Natural killer cell (primary cell): ENCODE measurements at regions not wholly inside any gene's neighbourhood (a gene's known extent, or its start where the extent isn't known, plus 50 kb on each side); places are given as distances from the start of the nearest gene placed in this dataset.

ENCODE experiments used
- ATAC-seq, 3 donors: fragments of 150-1000 bp in 2 of 3; fragments of 200-7000 bp in 1 of 3; cut with Tn5 transposase; 1 replicate in 1 of 3; 2 replicates in 2 of 3; pipeline ENCODE4 v1.10.0; 2021; ENCODE audit warnings: mild to moderate bottlenecking in 2 of 3, moderate library complexity in 2 of 3
- DNase-seq, 2 donors: peaks; one replicate each; pipeline versions ENCODE4 v3.0.0 to v3.0.0-alpha.2; 2013 to 2021; ENCODE audit warnings: mixed read lengths in 1 of 2
- H3K27ac ChIP-seq: one replicate; pipeline ENCODE4 v1.5.1; 2013; ENCODE audit warnings: mild to moderate bottlenecking, low read length
- H3K27me3 ChIP-seq: one replicate; pipeline ENCODE4 v1.6.1; 2013; ENCODE audit warnings: low read length; ENCODE audit not compliant: control insufficient read depth, insufficient read depth
- H3K36me3 ChIP-seq: one replicate; pipeline ENCODE4 v1.6.1; 2013; ENCODE audit warnings: low read length; ENCODE audit not compliant: control insufficient read depth, insufficient read depth
- H3K4me1 ChIP-seq: one replicate; pipeline ENCODE4 v1.6.1; 2013; ENCODE audit warnings: low read length; ENCODE audit not compliant: control insufficient read depth, insufficient read depth
- H3K4me3 ChIP-seq: one replicate; pipeline ENCODE4 v1.5.1; 2013; ENCODE audit warnings: low read length
- H3K9me3 ChIP-seq: one replicate; pipeline ENCODE4 v1.6.1; 2013; ENCODE audit warnings: low read length; ENCODE audit not compliant: control insufficient read depth, insufficient read depth
- H3K27ac Mint-ChIP-seq, 2 donors: one replicate each; pipeline ENCODE4 v1.8.0; 2022; ENCODE audit warnings: mild to moderate bottlenecking in 2 of 2, mixed read lengths in 2 of 2, moderate library complexity in 1 of 2
- H3K27me3 Mint-ChIP-seq, 2 donors: one replicate each; pipeline ENCODE4 v1.8.0; 2022; ENCODE audit warnings: low read depth in 2 of 2, mixed read lengths in 2 of 2
- H3K36me3 Mint-ChIP-seq: one replicate; pipeline ENCODE4 v1.8.0; 2022; ENCODE audit warnings: mixed read lengths
- H3K4me1 Mint-ChIP-seq, 2 donors: one replicate each; pipeline ENCODE4 v1.8.0; 2022; ENCODE audit warnings: mixed read lengths in 2 of 2
- H3K4me3 Mint-ChIP-seq: one replicate; pipeline ENCODE4 v1.8.0; 2022; ENCODE audit warnings: mild to moderate bottlenecking, moderate library complexity, mixed read lengths
- H3K9me3 Mint-ChIP-seq, 2 donors: one replicate each; pipeline ENCODE4 v1.8.0; 2022; ENCODE audit warnings: mixed read lengths in 2 of 2
- WGBS: methylation state at CpG from one replicate; pipeline ENCODE4 v1.1.7; 2013; ENCODE audit warnings: missing lambda C conversion rate; ENCODE audit not compliant: insufficient coverage; 5-methylcytosine and 5-hydroxymethylcytosine counted together
- intact Hi-C: fragments of 100-400 bp; cut with micrococcal nuclease; formaldehyde crosslinking; loops from one replicate; pipeline ENCODE4 v1.14.2; 2022
- TF ChIP-seq, protein P1 (sequence below): fragments of 200-600 bp; IDR thresholded peaks from one replicate; pipeline ENCODE4 v1.8.0; 2022; ENCODE audit warnings: antibody characterized with exemption

DNA sequence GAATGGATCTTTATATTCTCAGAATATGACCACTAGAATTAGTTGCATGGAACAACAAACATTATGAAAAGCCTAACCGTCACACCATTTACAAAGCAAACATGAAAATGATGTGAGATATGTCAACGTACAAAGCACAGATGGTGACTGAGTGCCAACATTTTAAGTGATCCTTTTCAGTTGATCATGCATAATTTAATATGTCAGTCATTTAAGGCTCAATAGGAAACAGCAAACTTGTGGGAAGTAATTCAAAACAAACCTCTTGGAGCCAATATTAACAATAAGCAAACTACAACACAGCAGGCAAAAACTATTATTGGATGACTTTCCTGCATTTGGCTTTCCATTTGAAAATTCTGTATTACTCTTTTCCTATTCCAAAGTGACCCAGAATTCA, 277.6 kb downstream of the SLITRK6 start:
- H3K36me3 Mint-ChIP-seq = no peaks in the 10 kb centered on the region
- DNase-seq = no peak
- no peak overlapping the region for H3K4me3 ChIP-seq
- no peaks in the 10 kb centered on the region for H3K27me3 ChIP-seq
- no peak overlapping the region for H3K4me3 Mint-ChIP-seq
- no peak overlapping the region for H3K27ac ChIP-seq
- H3K27me3 Mint-ChIP-seq = no peaks in the 10 kb centered on the region
- TF ChIP-seq, protein P1, sequence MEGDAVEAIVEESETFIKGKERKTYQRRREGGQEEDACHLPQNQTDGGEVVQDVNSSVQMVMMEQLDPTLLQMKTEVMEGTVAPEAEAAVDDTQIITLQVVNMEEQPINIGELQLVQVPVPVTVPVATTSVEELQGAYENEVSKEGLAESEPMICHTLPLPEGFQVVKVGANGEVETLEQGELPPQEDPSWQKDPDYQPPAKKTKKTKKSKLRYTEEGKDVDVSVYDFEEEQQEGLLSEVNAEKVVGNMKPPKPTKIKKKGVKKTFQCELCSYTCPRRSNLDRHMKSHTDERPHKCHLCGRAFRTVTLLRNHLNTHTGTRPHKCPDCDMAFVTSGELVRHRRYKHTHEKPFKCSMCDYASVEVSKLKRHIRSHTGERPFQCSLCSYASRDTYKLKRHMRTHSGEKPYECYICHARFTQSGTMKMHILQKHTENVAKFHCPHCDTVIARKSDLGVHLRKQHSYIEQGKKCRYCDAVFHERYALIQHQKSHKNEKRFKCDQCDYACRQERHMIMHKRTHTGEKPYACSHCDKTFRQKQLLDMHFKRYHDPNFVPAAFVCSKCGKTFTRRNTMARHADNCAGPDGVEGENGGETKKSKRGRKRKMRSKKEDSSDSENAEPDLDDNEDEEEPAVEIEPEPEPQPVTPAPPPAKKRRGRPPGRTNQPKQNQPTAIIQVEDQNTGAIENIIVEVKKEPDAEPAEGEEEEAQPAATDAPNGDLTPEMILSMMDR = no peak
- ATAC-seq = no peak
- no peaks in the 10 kb centered on the region for H3K4me1 ChIP-seq
- no peak overlapping the region for H3K27ac Mint-ChIP-seq
- intact Hi-C loops = no loop called here
- 63% methylated on average over 1 of the region's 2 CpGs for WGBS
- no peaks in the 10 kb centered on the region for H3K36me3 ChIP-seq
- H3K9me3 ChIP-seq = peaks cover 4% of the 10 kb centered on the region
- no peaks in the 10 kb centered on the region for H3K4me1 Mint-ChIP-seq
- peaks cover 8 to 10% of the 10 kb centered on the region in 2 donors for H3K9me3 Mint-ChIP-seq

DNA sequence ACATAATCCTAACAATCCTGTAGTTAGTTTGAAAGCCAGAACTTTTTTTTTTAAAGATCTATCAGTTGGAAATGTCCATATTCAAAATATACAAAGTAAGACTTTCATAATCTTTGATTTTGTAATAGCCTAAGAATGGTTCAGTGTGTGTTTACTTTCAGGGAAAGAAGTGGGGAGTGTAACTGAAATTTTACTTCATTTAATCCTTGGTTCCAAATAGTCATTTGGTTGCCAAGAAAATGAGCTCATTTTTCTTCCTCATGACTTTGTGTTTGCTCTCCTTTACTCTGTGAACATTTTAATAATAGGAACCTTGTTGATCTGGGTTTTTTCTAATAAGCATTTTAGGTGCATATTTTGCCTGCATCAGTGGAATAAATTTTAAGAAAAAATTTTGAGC, 278.8 kb downstream of the SLITRK6 start:
- Mint-ChIP-seq H3K36me3 (no peaks in the 10 kb centered on the region), H3K4me1 (no peaks in the 10 kb centered on the region), H3K4me3 (no peak overlapping the region), H3K27me3 (no peaks in the 10 kb centered on the region), H3K9me3 (peaks cover 10 to 11% of the 10 kb centered on the region in 2 donors), H3K27ac (no peak overlapping the region)
- H3K4me1 ChIP-seq = no peaks in the 10 kb centered on the region
- H3K36me3 ChIP-seq = no peaks in the 10 kb centered on the region
- no peak overlapping the region for H3K27ac ChIP-seq
- H3K27me3 ChIP-seq = no peaks in the 10 kb centered on the region
- no peak overlapping the region for H3K4me3 ChIP-seq
- TF ChIP-seq, protein P1 = no peak
- H3K9me3 ChIP-seq = peaks cover 4% of the 10 kb centered on the region
- ATAC-seq = no peak
- no peak for DNase-seq
- intact Hi-C loops = no loop called here

DNA sequence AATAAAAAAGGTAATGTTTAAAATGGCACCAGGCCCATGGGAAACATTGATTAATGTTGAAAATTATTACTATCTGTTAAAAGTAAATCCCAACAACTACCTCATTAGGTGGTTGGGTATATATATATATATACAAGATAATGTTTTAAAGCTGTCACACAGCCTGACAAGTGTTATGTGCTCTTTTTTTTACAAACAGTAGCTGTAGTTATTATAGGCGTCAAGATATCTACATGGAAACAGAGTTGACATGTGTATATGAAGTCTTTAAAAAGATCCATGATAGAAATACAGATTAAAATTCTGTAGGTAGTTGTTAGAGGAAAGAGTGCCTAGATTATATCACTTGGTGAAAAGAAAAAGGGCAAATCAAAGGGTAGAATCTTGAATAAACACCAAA, 279.9 kb downstream of the SLITRK6 start:
- Mint-ChIP-seq H3K27ac (no peak overlapping the region), H3K4me1 (no peaks in the 10 kb centered on the region), H3K27me3 (no peaks in the 10 kb centered on the region), H3K4me3 (no peak overlapping the region), H3K9me3 (peaks cover 9 to 11% of the 10 kb centered on the region in 2 donors), H3K36me3 (no peaks in the 10 kb centered on the region)
- Histone ChIP-seq H3K36me3 (no peaks in the 10 kb centered on the region), H3K9me3 (peaks cover 4% of the 10 kb centered on the region), H3K4me1 (no peaks in the 10 kb centered on the region), H3K27me3 (no peaks in the 10 kb centered on the region), H3K4me3 (no peak overlapping the region), H3K27ac (no peak overlapping the region)
- ATAC-seq (no peak), DNase-seq (no peak)
- 85% methylated on average over 1 of the region's 1 CpG for WGBS
- intact Hi-C loops = no loop called here
- TF ChIP-seq, protein P1 = no peak

DNA sequence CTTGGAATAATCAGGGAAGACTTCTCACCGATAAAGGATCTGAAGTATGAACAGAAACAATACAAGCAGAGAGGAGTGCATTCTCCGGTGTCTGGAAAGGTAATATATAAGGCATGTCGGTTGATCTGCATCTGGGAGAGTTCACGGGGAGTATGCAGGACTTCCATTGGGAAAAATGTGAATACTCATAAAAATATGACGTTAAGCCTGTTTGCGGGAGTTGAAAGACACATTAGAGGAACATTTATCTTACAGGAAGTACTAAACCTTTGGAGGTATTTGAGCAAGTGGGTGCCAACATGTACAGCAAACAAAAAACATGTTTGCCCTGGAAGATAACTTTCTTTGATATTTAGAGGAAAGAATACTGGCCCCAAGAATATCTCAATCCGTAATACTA, 286.8 kb downstream of the SLITRK6 start:
- TF ChIP-seq, protein P1 = no peak
- Histone ChIP-seq H3K9me3 (peaks cover 9% of the 10 kb centered on the region), H3K36me3 (no peaks in the 10 kb centered on the region), H3K27me3 (no peaks in the 10 kb centered on the region), H3K4me3 (no peak overlapping the region), H3K27ac (no peak overlapping the region), H3K4me1 (no peaks in the 10 kb centered on the region)
- WGBS = 92% methylated on average over 6 of the region's 7 CpGs
- Mint-ChIP-seq H3K27me3 (no peaks in the 10 kb centered on the region), H3K9me3 (peaks cover 7 to 8% of the 10 kb centered on the region in 2 donors), H3K27ac (no peak overlapping the region), H3K4me1 (no peaks in the 10 kb centered on the region), H3K4me3 (no peak overlapping the region), H3K36me3 (no peaks in the 10 kb centered on the region)
- intact Hi-C loops = no loop called here
- DNase-seq = no peak
- ATAC-seq = no peak
